ENCODE measurements at regions not wholly inside any gene's neighbourhood (a gene's known extent, or its start where the extent isn't known, plus 50 kb on each side); places are given as distances from the start of the nearest gene placed in this dataset.
"Not testable (repeated sequence)": the region's sequence is repeated elsewhere in the genome, so short reads cannot be mapped to it uniquely, and the experiment has no call there.

DNA sequence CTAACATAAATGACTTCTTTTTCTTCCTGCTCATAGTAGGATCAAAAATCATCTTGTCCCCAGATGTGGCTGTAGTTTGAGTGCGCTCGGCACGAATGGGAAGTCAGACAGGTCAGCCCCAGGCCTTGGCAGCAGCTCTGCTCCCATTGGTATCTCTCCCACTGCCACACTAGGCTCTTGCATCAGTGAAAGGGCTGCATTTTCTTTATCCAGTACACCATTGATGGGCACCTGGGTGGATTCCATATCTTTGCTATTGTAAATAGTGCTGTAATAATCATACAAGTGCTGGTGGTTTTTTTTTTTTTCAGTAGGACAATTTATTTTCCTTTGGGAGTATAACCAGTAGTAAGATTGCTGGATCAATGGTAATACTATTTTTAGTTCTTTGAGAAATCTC lies 865.5 kb downstream of the CCDC85A start:
- no peak for DNase-seq

DNA sequence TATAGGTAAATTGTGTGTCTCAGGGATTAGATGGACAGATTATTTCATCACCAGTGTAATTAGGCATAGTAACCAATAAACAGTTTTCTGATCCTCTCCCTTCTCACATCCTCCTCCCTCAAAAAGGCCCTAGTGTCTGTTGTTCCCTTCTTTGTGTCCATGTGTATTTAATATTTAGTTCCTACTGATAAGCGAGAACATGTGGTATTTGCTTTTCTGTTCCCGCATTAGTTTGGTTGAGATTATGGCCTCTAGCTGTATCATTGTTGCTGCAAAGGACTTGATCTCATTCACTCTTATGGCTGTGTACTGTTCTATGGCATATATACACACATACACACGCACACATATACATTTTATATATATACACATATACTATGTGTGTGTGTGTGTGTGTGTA lies 866.2 kb downstream of the CCDC85A start:
- no peak for DNase-seq

DNA sequence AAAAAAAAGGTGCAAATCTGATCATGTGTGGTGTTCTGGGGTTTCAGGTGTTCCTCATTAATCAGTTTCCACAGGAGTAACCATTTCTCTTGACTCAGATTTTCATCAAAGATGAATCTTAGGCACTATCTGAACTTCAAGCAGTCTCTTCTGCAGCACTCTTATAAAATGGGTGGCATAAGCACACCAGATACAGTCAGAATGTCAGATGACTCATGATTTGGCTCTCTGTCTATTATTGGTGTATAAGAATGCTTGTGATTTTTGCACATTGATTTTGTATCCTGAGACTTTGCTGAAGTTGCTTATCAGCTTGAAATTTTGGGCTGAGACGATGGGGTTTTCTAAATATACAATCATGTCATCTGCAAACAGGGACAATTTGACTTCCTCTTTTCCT lies 882.5 kb downstream of the CCDC85A start:
- DNase-seq = not testable (repeated sequence)

DNA sequence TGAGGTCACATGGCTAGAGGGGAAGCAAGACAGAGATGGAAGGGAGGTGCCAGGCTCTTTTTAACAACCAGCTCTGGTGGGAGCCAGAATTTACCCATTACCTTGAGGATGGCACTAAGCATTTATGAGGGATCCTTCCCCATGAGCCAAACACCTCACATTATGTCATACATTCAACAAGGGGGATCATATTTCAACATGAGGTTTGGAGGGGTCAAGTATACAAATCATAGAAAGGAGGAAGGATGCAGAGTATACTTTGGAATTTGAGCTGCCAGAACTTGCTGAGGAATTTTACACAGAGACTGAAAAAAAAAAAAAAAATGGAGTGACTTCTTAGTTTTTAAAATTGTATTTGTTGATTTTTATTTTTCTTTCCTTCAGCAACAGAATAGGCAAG lies 891.4 kb downstream of the CCDC85A start:
- no peak for DNase-seq

DNA sequence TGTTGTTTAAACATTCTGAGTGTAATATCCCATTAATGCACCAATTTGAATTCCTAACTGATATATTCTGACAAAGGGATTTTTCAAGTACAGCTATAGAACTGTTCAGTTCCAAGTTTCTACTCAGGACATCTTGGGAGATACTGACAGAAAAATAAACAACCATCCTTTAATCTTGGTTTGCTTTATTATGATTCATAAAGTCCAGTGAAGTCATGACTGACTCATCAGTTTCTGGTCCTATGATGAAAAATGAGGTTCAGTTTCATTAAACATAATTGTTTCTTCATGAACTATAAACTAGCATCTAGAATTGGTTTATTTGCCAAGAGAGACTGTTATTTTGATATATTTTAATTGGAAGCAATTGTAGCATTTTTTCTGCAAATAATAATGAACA lies 896.2 kb downstream of the CCDC85A start:
- no peak for DNase-seq

DNA sequence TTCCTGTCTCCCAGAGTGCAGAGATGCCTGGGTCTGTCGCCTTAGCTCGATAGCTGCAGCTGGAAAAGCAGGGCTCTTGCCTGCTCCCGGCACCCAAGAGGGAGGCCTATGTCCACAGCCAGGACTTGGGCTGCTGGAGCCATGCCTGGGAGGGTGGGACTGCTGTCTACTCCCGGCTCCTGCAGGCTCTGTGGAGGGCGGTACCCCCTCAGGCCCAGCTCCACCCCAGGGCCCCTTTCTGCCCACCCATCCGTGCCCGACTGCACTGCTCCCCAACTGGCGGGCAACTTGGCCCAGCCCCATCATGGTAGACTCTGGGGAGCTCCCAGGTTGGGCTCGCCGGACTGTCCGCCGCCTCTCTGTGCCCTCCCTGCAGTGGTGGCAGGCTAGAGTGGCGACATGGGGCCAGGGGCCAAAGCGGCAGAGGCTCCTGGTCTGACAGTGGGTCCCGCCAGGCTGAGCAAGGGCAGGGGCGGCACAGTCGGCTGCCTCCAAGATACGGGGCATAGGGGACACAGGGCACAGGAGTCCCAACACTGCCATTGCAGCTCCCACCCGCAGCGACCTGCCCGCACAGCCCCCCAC lies 901.0 kb downstream of the CCDC85A start:
- DNase-seq = no peak

DNA sequence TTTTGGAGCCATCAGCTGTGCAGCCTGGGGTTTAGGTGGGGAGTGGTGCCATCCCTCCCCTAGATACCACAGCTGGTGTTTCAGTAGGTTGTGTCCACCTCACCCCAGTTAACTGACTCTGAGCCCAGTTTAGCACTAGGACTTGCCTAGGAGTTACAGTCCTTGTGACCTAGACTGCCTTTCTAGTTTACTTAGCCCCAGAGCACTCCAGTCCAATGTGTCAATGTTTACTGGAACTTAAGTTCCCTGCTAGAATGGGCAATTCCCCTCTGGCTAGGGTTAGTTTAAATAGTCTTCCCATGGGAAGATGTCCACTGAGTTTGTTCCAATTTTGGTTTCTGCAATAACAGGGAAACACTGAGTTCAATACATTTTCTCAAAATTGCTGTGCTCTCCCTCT lies 909.2 kb downstream of the CCDC85A start:
- DNase-seq = no peak

DNA sequence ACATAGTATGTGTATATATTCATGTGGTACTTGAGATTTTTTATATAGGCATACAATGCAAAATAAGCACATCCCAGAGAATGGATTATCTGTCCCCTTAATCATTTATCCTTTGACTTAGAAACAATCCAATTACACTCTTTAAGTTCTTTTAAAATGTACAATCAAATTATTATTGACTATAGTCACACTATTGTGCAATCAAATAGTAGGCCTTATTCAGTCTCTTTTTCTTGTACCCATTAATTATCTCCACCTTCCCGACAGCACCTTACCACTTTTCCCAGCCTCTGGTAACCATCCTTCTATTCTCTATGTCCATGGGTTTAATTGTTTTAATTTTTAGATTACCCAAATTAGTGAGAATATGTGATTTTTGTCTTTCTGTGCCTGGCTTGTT lies 914.1 kb downstream of the CCDC85A start:
- DNase-seq = no peak

DNA sequence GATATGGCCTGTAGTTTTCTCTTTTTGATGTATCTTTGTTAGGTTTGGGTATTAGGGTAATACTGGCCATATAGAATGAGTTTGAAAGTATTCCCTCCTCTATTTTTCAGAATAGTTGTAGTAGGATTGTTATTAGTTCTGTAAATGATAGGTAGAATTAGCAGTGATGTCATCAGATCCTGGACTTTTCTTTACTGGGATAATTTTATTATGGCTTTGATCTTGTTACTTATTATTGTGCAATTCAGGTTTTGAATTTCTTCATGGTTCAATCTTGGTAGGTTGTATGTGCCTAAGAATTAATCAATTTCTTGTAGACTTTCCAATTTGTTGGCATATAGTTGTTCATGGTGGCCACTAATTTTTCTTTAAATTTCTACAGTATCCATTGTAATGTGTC lies 916.6 kb downstream of the CCDC85A start:
- no peak for DNase-seq

DNA sequence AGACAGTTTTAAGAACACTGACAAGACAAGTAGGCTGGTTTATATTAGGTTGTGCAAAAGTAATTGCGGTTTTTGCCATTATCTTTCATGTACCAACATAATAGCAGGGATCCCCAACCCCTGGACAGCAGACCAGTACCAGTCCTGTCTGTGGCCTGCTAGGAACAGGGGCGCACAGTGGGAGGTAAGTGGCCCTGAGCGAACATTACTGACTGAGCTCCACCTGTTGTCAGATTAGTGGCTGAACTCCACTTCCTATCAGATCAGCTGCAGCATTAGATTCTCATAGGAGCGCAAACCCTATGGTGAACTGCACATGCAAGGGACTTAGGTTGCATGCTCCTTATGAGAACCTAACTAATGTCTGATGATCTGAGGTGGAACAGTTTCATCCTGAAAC lies 921.9 kb downstream of the CCDC85A start:
- no peak for DNase-seq

DNA sequence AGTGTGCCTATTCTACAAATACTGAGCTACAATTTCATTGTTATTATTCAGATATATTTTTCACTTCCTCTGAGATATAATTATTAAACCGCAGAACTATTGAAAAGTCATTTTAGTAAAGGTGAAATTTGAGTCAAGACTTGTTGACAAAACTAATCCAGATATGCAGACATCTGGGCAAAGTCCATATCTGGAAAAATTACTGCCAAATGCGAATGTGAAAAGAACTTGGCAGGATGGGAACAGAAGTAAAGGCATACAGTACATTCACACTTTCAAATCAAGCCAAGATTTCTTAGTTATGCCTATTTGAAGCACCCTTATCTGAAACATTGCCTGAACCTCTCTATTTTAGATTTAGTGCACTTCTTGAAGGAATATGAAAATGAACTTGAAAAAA lies 923.6 kb downstream of the CCDC85A start:
- no peak for DNase-seq

DNA sequence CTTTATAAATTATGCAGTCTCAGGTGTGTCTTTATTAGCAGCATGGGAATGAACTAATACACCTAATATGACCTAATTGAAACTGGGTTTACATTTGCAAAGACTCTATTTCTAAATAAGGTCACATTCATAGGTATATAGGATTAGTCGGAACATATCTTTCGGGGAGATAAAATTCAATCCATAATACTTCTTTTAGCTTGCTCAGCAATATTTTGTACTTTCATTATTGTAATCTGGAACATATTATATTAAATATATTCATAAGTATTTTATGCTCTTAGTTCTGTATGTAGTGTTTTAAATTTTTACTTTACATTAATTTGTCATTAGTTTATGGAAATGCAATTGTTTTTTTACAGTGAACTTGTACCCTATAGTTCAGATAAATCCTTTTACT lies 927.7 kb downstream of the CCDC85A start:
- no peak for DNase-seq

DNA sequence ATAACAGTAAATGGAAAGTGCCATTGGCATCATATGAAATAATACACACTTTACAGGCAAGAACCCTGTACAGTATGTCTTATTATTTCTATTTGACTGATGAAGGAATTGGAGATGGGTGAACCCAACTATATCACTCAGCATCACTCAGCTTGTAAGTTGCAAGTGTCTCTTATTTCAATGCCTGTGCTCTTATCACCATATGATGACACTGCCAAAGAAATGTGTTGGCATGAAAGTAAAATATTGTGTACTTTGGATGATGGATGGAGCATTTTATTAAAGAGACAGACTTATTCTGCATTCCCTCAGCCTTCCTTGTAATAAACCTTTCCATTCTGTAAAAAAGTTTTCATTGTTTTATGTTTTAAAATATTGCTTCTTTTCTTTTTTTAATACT lies 927.5 kb upstream of the VRK2 start:
- DNase-seq = no peak

DNA sequence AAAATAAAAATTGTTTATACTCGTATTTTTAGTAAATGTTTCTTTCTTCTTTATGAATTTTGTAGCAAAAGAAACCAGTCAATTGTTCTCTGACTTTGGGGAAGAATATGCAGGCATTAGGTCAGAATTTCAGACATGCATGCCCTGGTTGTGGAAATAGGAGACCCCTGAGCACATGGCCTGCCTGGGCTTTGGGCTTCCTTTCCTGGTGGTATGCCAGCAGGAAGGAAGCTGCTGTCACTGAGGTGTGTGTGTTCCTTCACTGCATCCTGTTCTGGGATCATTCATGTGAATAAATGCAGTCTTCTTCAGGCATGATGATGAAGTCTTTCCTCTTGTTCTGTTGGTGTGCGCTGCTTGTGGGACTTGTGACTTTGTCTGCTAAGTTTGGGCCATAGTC lies 920.2 kb upstream of the VRK2 start:
- no peak for DNase-seq

DNA sequence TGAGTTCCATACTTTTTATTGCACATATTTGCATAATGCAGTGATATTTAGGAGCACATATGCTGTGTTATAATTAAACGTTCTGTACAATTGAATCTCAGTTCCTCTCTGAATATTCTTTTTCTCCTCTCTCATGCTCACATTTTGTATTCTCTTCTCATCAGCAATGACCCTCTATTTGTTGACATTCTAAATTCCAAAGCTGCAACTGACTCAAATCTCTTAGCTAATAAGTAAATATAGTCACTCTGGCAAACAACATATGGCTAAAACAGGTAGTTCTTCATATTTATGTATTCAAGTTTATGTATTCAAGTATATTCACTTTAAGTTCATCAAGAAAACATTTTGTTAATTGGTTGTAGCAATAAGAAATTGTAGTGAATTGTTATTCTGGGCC lies 907.4 kb upstream of the VRK2 start:
- no peak for DNase-seq

DNA sequence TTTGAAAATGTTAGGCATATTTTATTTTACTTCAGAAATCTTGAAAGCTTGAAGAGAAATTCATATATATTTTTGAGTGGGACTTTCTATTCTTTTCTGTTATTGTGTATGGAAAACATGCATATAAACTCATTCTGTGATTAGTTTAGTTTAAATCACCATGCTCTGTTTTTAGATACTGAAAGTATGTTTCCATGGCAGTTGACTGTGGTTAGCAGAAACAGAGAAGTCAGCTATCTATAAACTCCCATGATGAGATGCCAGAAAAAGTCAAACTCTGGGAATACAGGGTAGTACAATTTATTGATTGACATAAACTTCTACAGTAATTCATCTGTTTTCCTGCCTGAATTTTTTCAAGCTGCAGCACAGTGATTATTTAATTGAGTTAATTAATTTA lies 905.3 kb upstream of the VRK2 start:
- DNase-seq = no peak

DNA sequence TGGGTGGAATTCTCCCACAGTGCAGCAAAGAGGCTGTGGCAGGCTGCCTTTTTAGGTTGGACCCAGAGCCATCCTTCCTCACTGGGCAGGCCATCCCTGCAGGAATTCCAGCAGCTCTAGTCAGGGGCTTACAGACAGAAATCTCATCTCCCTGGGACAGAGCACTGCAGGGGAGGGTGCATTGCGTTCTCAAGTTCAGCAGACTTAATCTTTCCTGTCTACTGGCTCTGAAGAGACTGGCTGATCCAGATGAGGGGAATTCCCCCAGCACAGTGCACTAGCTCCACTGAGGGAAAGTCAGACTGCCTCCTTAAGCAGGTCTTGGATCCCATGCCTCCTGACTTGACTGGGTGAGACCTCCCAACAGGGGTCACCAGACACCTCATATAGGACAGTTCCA lies 899.7 kb upstream of the VRK2 start:
- DNase-seq = no peak

DNA sequence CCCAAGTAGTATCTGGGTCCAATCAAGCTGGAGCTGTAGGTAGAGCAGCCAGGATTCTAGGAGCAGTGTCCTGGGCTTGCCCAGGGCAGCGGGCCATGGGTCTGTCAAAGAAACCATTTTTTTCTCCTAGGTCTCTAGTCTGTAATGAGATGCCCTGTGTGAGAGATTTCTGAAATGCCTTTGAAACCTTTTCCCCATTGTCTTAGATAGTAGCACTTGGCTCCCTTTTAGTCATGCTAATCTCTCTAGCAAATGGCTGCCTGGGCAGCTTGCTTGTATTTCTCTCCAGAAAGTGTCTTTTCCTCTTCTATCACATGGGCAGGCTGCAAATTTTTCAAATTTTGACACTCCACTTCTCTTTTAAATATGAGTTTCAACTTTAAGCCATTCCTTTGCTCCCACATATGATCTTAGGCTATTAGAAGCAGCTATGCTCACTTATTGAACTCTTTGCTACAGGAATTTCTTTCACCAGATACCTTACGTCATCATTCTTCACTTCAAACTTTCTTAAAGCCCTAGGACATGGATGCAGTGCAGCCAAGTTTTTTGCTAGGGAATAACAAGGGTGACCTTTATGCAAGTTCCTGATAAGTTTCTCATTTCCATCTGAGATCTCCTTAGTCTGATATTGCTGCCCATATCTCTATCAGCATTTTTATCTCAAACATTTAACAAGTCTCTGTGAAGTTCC lies 890.2 kb upstream of the VRK2 start:
- no peak for DNase-seq

DNA sequence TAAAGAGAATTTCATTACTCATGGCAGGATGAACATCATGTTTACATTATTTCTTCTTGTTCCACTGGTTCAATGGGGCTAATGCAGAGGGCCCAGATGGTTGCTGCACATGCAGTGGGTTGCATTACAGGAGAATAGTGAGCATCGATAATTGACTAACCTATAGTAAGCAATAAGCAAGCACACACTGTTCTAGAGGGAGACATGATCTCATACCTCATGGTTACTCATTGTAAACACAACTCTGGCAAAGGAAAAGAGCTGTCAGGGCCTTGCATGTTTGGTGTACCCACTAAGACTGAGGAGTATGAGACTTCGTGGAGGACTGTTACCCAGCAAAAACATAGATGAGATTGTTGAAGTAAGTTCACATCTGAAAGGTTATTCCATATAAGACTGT lies 885.6 kb upstream of the VRK2 start:
- DNase-seq = no peak

DNA sequence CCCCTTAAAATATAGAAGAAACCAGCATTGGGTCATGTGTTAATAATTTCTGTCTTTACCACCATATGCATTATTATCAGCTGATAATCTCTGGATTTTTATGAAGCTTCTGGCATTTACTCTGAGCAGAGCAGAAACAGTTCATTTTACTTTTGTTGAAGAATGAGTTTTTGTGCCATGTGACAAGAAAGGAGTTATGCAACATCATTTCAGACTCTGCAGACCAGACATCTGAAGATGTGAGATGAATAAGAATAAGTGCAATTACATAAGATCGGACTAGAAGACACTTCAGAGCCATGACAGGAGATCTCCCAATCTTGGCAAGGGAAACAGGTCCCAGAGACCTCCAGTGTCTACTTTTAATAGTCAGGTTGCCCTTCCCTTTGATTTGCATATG lies 869.4 kb upstream of the VRK2 start:
- no peak for DNase-seq

DNA sequence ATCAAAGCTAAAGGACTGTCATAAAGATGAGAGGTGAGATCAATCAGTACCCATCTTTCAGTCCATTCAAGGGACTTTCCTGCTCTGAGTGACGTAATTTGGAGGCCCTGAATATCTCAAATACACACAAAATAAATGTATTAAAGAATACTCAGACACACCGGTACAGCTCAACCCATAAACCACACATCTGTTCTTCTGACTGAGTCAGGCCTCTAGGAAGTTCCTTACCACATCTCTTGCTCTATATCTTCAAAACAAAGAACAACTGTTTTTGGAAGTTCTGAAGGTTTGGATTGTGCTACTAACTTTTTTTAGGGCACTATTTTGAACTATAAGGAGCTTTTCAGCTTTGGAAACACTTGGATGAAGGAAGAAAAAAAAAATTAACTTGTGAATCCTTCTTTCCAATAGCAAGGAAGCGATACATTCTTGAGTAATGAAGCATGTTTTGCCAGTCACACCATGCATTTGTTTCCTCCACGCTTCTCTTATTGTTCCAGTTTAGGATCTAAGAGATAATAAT lies 866.5 kb upstream of the VRK2 start:
- no peak for DNase-seq

DNA sequence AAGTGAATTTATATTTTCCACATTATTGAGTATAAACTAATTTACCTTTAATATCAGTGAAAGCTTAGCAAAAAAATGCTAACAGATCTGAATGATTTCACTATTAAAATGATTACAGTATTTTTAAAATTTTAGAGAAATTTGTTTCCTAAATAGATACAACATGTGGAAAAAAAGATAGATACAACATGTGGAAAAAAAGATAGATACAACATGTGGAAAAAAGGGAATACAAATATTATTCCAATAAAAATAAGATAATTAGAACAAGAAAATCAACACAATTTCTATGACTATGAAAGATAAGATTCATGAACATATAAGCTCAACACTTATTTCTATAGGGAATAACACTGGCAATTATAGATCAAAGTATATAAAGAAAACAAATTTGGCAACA lies 865.9 kb upstream of the VRK2 start:
- no peak for DNase-seq

DNA sequence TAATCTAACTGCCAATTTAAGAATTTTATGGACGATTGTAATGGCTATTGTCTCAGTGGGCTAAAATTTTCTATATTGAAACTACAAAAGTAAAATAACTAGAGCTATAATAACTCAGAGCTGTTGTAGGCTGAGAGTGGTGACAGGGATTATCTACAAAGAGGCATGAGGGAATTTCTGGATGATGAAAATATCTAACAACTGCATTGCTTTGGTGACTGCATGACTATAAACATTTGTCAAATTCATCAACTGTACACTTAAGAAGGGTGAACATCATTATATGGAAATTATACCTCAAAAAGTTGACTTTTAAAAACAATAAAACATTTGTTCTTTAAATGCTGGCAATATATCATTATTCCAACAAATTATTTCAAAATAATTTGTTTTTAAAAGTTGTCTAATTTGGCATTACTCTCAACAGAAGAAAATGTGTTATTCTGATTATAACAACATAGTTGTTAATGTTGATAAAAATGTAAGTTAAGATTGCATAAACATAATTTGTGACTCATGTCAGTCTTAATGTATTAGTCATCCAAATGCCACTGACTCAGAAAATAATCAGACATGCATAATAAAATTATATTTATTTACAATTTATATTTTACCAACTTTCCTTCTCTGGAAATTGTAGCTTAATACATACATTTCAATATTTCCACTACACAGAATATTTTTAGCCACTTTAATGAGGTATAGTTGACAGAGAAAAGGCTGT lies 865.1 kb upstream of the VRK2 start:
- no peak for DNase-seq

DNA sequence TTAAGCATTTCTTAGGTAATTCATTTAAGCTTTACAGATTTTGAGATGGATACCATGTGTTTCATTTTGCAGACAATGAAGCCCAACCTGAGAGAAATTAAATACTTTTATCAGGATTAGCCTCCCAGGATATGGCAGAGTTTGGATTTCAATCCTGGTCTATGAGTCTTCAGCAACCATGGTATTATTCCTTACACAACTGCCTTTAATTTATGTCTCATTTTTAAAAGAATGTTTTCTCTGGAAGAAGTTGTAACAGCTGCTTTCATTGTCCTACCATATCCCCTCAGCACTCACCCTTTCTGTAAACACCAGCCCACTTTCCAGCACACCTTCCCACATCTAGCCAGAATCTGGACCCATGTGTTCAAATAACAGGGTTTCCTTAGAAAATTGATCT lies 863.7 kb upstream of the VRK2 start:
- DNase-seq = no peak

Measured in right forelimb (tissue), 1 donor.